Mammary epithelial cell (primary cell): ENCODE measurements at regions not wholly inside any gene's neighbourhood (a gene's known extent, or its start where the extent isn't known, plus 50 kb on each side); places are given as distances from the start of the nearest gene placed in this dataset.
A peak's percentile ranks its signal among the peaks of the same experiment; 100 is the strongest.

ENCODE experiments used
- CTCF ChIP-seq, 2 donors: IDR thresholded peaks in 1 of 2; conservative IDR thresholded peaks in 1 of 2; 2 replicates each; pipeline ENCODE4 v1.5.1; 2011 to 2012; ENCODE audit warnings: inconsistent platforms in 2 of 2, low read length in 2 of 2, mild to moderate bottlenecking in 2 of 2, control low read depth in 1 of 2, low read depth in 1 of 2; ENCODE audit not compliant: insufficient read depth in 1 of 2; ENCODE audit errors: extremely low read depth in 1 of 2
- EZH2 ChIP-seq: IDR thresholded peaks from 2 replicates; pipeline ENCODE4 v1.6.1; 2012; ENCODE audit warnings: low read length, inconsistent platforms, borderline replicate concordance

DNA sequence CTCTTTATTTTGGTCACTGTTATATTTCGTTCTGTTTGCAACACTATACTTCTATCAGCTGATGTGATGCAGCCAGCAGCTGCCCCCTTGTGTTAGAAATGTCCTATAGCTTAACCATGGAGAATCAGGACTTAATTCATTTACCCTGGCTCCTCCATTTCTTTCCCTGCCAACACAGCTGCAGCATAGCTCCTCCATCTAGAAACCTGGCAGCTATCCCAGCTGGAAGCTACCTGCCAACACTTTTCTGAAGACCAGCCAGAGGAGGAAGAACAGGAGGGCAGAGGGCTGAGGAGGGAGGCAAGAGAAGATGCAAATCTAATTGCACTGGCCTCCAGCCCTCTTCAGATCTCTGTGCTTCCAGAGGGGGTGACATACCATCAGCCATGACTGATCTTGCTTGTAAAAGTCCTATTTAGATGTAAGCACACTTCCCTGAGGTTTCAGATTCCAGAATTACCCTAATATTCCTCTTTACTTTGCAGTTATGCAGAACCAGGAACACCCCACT lies 156.8 kb upstream of the TMEM260 start:
- TF ChIP-seq CTCF (conservative IDR thresholded peaks at IDR 0.05 in 1 of 2, IDR thresholded peaks at IDR 0.05 in 1 of 2; ENCODE audit: extremely low read depth in 1 of 2, insufficient read depth in 1 of 2, low read depth in 1 of 2, low read length in 2 of 2): peak; percentile 67 to 78
- TF ChIP-seq EZH2: no peak
